SK-N-SH treated with all-trans-retinoic acid at 6 μM for 48 hours (cell line): ENCODE measurements at regions not wholly inside any gene's neighbourhood (a gene's known extent, or its start where the extent isn't known, plus 50 kb on each side); places are given as distances from the start of the nearest gene placed in this dataset.
"Not testable (repeated sequence)": the region's sequence is repeated elsewhere in the genome, so short reads cannot be mapped to it uniquely, and the experiment has no call there.

ENCODE experiments used
- ATAC-seq: fragments of 200-7000 bp; cut with Tn5 transposase; 3 replicates; pipeline ENCODE4 v1.9.1; 2020; ENCODE audit warnings: mild to moderate bottlenecking, moderate library complexity
- BACH2 ChIP-seq: fragments of 250-450 bp; sonication (Bioruptor Pico); IDR thresholded peaks from 2 replicates; pipeline ENCODE4 v1.9.0; 2021; ENCODE audit warnings: mild to moderate bottlenecking, borderline replicate concordance
- CSDC2 ChIP-seq: fragments of 250-450 bp; sonication (Bioruptor Pico); IDR thresholded peaks from 2 replicates; pipeline ENCODE4 v1.5.0; 2020; ENCODE audit warnings: mild to moderate bottlenecking, moderate library complexity
- ESRRG ChIP-seq: fragments of 250-450 bp; sonication (Bioruptor Pico); IDR thresholded peaks from 2 replicates; pipeline ENCODE4 v1.6.1; 2021; ENCODE audit warnings: mild to moderate bottlenecking
- GLIS3 ChIP-seq: fragments of 250-450 bp; sonication (Bioruptor Pico); IDR thresholded peaks from 2 replicates; pipeline ENCODE4 v1.5.0; 2020; ENCODE audit warnings: mild to moderate bottlenecking, moderate library complexity
- ISL1 ChIP-seq: fragments of 250-450 bp; sonication (Bioruptor Pico); IDR thresholded peaks from 2 replicates; pipeline ENCODE4 v2.1.2; 2022; ENCODE audit warnings: mild to moderate bottlenecking, moderate library complexity
- OSR1 ChIP-seq: fragments of 250-450 bp; sonication (Bioruptor Pico); IDR thresholded peaks from 2 replicates; pipeline ENCODE4 v1.8.0; 2022; ENCODE audit warnings: moderate library complexity, mild to moderate bottlenecking, inconsistent platforms
- PPARA ChIP-seq: fragments of 250-450 bp; sonication (Bioruptor Pico); IDR thresholded peaks from 2 replicates; pipeline ENCODE4 v1.5.0; 2020; ENCODE audit warnings: mild to moderate bottlenecking, borderline replicate concordance
- SNAI2 ChIP-seq: fragments of 250-450 bp; sonication (Bioruptor Pico); IDR thresholded peaks from 2 replicates; pipeline ENCODE4 v1.5.0; 2020; ENCODE audit warnings: mild to moderate bottlenecking, moderate library complexity
- TCF4 ChIP-seq: fragments of 250-450 bp; sonication (Bioruptor Pico); IDR thresholded peaks from 2 replicates; pipeline ENCODE4 v1.8.0; 2021; ENCODE audit warnings: mild to moderate bottlenecking, moderate library complexity, borderline replicate concordance
- ZC3H10 ChIP-seq: fragments of 250-450 bp; sonication (Bioruptor Pico); IDR thresholded peaks from 2 replicates; pipeline ENCODE4 v1.5.1; 2021; ENCODE audit warnings: mild to moderate bottlenecking, moderate library complexity
- ZFP3 ChIP-seq: fragments of 250-450 bp; sonication (Bioruptor Pico); IDR thresholded peaks from 2 replicates; pipeline ENCODE4 v1.5.0; 2020; ENCODE audit warnings: mild to moderate bottlenecking, moderate library complexity
- ZFP30 ChIP-seq: fragments of 450-650 bp; formaldehyde crosslinking; IDR thresholded peaks from 2 replicates; pipeline ENCODE4 v1.5.0; 2022; ENCODE audit warnings: mild to moderate bottlenecking, moderate library complexity
- ZNF70 ChIP-seq: fragments of 450-650 bp; formaldehyde crosslinking; IDR thresholded peaks from 2 replicates; pipeline ENCODE4 v1.5.0; 2020; ENCODE audit warnings: mild to moderate bottlenecking, moderate library complexity
- ZNF8 ChIP-seq: fragments of 450-650 bp; formaldehyde crosslinking; IDR thresholded peaks from 2 replicates; pipeline ENCODE4 v1.5.0; 2020; ENCODE audit warnings: mild to moderate bottlenecking, moderate library complexity
- TF ChIP-seq, protein P1 (sequence below): fragments of 250-450 bp; sonication (Bioruptor Pico); IDR thresholded peaks from 2 replicates; pipeline ENCODE4 v1.5.1; 2020; ENCODE audit warnings: low read depth, mild to moderate bottlenecking, moderate library complexity
- TF ChIP-seq, protein P2 (sequence below): fragments of 250-450 bp; sonication (Bioruptor Pico); IDR thresholded peaks from 2 replicates; pipeline ENCODE4 v1.8.0; 2021; ENCODE audit warnings: low read depth, mild to moderate bottlenecking, moderate library complexity, borderline replicate concordance
- TF ChIP-seq, protein P3 (sequence below): fragments of 250-450 bp; sonication (Bioruptor Pico); IDR thresholded peaks from 2 replicates; pipeline ENCODE4 v1.8.0; 2020; ENCODE audit warnings: mild to moderate bottlenecking, moderate library complexity, borderline replicate concordance
- TF ChIP-seq, protein P4 (sequence below): fragments of 250-450 bp; sonication (Bioruptor Pico); IDR thresholded peaks from 2 replicates; pipeline ENCODE4 v1.5.1; 2021; ENCODE audit warnings: mild to moderate bottlenecking, moderate library complexity

DNA sequence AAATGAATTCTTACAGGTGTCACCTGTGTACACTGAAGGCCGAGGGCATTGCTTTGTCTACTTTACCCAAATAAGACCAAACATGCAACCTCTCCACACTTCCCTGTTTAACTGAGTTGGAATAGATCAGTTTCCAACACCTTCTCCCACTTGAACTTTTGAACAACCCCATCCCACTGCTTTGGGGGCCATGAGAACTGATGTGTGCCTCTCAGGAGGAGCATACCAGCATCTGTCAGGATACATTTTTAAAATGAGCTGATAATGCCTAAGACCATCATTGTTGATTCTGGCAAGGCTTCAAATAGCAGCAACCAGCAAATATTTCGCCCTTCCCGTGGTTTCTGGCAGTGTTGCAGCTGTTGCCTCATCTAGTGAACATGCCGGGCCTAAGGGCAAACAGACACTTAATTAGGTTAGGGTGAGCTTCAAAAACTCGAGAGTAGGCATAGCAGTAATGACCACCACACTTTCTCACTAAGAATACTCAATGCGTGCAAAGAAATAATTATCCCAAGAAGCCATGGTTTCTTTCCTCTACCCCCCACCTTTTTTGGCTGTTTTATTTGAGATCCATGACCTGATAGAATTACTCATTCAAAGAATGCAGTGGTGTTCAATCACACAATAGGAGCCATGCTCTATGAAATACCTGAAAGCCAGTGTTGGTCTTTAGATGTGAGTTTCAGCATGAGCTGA lies 63.7 kb downstream of the MAP10 start (continued):
- TF ChIP-seq, protein P1, sequence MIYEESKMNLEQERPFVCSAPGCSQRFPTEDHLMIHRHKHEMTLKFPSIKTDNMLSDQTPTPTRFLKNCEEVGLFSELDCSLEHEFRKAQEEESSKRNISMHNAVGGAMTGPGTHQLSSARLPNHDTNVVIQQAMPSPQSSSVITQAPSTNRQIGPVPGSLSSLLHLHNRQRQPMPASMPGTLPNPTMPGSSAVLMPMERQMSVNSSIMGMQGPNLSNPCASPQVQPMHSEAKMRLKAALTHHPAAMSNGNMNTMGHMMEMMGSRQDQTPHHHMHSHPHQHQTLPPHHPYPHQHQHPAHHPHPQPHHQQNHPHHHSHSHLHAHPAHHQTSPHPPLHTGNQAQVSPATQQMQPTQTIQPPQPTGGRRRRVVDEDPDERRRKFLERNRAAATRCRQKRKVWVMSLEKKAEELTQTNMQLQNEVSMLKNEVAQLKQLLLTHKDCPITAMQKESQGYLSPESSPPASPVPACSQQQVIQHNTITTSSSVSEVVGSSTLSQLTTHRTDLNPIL (CRISPR knock-in tag), result peak; percentile 61; the same call in 1 of the 2 replicates
- TF ChIP-seq ZFP3 (CRISPR knock-in tag) (peak; percentile 51; the same call in 1 of the 2 replicates), GLIS3 (CRISPR knock-in tag) (peak; percentile 89; the same call in 1 of the 2 replicates)
- TF ChIP-seq, protein P2, sequence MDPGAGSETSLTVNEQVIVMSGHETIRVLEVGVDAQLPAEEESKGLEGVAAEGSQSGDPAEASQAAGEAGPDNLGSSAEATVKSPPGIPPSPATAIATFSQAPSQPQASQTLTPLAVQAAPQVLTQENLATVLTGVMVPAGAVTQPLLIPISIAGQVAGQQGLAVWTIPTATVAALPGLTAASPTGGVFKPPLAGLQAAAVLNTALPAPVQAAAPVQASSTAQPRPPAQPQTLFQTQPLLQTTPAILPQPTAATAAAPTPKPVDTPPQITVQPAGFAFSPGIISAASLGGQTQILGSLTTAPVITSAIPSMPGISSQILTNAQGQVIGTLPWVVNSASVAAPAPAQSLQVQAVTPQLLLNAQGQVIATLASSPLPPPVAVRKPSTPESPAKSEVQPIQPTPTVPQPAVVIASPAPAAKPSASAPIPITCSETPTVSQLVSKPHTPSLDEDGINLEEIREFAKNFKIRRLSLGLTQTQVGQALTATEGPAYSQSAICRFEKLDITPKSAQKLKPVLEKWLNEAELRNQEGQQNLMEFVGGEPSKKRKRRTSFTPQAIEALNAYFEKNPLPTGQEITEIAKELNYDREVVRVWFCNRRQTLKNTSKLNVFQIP (CRISPR knock-in tag), result no peak

DNA sequence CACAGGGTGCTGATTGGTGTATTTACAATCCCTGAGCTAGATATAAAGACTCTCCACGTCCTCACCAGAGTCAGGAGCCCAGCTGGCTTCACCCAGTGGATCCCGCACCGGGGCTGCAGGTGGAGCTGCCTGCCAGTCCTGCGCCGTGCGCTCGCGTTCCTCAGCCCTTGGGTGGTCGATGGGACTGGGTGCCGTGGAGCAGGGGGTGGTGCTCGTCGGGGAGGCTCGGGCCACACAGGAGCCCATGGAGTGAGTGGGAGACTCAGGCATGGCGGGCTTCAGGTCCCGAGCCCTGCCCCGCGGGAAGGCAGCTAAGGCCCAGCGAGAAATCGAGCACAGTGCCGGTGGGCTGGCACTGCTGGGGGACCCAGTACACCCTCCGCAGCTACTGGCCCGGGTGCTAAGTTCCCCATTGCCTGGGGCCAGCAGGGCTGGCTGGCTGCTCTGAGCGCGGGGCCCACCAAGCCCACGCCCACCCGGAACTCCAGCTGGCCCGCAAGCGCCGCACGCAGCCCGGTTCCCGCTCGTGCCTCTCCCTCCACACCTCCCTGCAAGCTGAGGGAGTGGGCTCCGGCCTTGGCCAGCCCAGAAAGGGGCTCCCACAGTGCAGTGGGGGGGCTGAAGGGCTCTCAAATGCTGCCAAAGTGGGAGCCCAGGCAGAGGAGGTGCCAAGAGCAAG lies 66.2 kb downstream of the MAP10 start:
- not testable (repeated sequence) for ATAC-seq

DNA sequence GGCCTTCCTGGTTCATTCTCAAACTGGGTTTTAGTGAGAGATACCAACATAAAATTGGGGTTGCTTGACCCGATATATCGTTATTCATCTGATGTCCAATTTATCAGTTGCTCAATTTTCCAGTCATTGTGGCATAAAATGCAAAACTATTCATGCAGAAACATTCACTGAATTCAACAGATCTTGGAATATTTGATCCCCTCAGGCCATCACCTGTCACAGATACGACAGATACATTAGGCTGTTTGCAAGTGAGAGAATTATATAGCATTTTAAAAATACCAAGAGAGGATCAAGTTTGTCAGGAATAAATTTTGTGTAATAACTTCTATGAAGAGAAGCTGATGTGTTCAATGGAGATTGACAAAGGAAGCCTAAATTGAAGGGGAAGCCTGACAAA lies 67.1 kb downstream of the MAP10 start:
- TF ChIP-seq PPARA (CRISPR knock-in tag) (no peak), ESRRG (CRISPR knock-in tag) (no peak), SNAI2 (no peak), CSDC2 (CRISPR knock-in tag) (no peak), ZC3H10 (CRISPR knock-in tag) (no peak), TCF4 (CRISPR knock-in tag) (no peak), ZNF8 (no peak), ISL1 (CRISPR knock-in tag) (no peak), ZFP30 (CRISPR knock-in tag) (no peak), GLIS3 (CRISPR knock-in tag) (no peak)
- TF ChIP-seq, protein P3, sequence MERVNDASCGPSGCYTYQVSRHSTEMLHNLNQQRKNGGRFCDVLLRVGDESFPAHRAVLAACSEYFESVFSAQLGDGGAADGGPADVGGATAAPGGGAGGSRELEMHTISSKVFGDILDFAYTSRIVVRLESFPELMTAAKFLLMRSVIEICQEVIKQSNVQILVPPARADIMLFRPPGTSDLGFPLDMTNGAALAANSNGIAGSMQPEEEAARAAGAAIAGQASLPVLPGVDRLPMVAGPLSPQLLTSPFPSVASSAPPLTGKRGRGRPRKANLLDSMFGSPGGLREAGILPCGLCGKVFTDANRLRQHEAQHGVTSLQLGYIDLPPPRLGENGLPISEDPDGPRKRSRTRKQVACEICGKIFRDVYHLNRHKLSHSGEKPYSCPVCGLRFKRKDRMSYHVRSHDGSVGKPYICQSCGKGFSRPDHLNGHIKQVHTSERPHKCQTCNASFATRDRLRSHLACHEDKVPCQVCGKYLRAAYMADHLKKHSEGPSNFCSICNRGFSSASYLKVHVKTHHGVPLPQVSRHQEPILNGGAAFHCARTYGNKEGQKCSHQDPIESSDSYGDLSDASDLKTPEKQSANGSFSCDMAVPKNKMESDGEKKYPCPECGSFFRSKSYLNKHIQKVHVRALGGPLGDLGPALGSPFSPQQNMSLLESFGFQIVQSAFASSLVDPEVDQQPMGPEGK (CRISPR knock-in tag), result no peak
- TF ChIP-seq, protein P1 (CRISPR knock-in tag), result no peak
- TF ChIP-seq, protein P2 (CRISPR knock-in tag), result no peak
- TF ChIP-seq, protein P4, sequence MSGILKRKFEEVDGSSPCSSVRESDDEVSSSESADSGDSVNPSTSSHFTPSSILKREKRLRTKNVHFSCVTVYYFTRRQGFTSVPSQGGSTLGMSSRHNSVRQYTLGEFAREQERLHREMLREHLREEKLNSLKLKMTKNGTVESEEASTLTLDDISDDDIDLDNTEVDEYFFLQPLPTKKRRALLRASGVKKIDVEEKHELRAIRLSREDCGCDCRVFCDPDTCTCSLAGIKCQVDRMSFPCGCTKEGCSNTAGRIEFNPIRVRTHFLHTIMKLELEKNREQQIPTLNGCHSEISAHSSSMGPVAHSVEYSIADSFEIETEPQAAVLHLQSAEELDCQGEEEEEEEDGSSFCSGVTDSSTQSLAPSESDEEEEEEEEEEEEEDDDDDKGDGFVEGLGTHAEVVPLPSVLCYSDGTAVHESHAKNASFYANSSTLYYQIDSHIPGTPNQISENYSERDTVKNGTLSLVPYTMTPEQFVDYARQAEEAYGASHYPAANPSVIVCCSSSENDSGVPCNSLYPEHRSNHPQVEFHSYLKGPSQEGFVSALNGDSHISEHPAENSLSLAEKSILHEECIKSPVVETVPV (CRISPR knock-in tag), result no peak
- ATAC-seq, result no peak

DNA sequence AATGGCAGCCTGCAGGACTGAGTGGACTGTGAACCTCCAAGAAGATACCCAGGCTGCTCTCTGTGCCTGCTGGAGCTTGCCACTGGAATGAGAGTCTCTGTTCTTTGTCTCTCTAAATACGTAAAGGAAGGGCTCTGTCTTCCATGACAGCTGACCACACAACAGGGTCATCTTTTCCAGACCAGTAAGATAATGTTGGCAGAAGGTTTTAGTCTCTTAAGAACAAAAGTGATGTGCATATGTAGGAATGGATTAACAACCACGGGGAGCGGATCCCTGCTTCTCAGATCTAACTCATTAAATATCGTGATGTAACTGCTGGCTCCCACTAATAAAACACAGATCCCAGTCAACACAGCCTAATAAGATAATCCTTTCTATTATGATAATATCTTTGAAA lies 67.5 kb downstream of the MAP10 start:
- peak; percentile 72 for ATAC-seq
- TF ChIP-seq ZNF70 (CRISPR knock-in tag), result peak; percentile 50; the same call in 1 of the 2 replicates
- TF ChIP-seq ESRRG (CRISPR knock-in tag), result 0 out of 2 replicates have a peak, but pooled peaks have one; percentile 34
- TF ChIP-seq OSR1 (CRISPR knock-in tag), result no peak
- TF ChIP-seq, protein P3 (CRISPR knock-in tag), result 0 out of 2 replicates have a peak, but pooled peaks have one; percentile 41
- TF ChIP-seq GLIS3 (CRISPR knock-in tag), result no peak
- TF ChIP-seq CSDC2 (CRISPR knock-in tag), result peak; percentile 74; the same call in 1 of the 2 replicates
- peak; percentile 45; the same call in 1 of the 2 replicates for TF ChIP-seq ZNF8
- TF ChIP-seq ZC3H10 (CRISPR knock-in tag), result no peak
- TF ChIP-seq, protein P2 (CRISPR knock-in tag), result no peak
- no peak for TF ChIP-seq BACH2
- TF ChIP-seq, protein P1 (CRISPR knock-in tag), result peak; percentile 60; the same call in 1 of the 2 replicates
- TF ChIP-seq ISL1 (CRISPR knock-in tag), result peak; percentile 85
